ENCODE measurements at regions not wholly inside any gene's neighbourhood (a gene's known extent, or its start where the extent isn't known, plus 50 kb on each side); places are given as distances from the start of the nearest gene placed in this dataset.
A peak's percentile ranks its signal among the peaks of the same experiment; 100 is the strongest.

DNA sequence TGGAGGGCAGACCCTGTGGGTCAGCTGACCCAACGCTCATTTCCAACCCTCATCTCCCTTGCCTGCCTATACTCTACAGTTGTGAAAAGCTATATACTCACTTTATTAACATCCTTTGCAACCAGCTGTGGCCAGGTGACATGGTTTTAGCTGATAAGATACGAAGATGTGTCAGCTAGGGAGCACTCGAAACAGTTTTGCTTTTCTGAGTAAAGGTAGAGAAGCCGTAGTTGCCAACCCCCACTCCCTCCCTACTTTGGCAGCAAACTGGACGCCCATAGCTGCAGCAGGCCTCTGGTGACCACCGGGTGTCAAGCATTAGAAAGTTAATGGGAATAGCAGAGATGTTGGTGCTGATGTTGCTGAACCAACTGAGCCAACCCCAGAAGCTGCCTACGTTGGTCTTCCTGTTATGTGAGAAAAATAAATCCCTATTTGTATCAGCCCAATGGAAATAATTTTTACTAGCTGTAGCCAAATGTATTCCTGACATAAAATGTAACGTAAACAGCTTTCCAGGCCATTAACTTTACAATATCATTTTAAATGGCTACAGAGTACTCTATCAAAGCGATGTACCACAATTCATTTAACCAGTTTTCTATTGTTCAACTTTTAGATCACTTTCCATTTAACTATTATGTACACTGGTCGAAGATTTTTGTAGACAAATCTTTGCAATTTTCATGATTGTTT, 98.5 kb upstream of the TMCC3 start:
- no peak for ATAC-seq

DNA sequence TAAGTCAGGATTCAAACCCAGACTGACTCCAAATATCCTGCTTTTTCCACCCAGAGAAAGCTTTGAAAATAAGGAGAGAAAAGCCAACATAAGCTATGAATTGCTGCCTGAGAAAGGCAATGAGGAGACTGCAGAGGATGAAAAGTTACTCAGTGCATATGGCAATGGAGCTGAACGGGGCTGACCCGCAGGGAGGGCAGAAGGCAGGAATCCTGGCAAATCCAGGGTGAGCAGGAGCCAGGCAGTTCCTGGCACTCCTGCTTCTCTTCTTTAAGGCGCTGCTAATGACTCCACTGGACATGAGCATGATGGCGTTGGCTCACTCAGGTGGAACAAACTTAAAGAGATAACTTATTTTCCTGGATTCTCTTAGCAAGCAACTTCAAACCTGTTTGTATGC, 95.2 kb upstream of the TMCC3 start:
- ATAC-seq, result no peak

DNA sequence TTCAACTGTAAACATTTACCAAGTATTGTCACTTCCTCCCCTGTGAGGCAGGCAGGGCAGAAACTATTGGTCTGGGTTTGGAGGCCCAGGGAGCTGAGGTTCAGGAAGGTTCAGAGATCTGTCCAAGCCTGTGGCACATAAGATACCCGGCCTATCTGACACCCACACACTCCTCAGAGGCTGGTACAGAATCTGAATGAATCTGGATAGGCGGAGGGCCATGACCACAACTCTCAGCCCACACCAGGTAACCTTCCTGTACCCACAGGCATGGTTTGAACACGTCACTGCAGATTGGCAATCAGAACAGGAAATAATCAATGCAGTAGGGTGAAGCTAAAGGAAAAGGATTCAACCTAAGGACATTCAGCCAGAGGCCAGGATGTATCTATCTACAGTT, 92.8 kb upstream of the TMCC3 start:
- ATAC-seq, result peak; percentile 20

DNA sequence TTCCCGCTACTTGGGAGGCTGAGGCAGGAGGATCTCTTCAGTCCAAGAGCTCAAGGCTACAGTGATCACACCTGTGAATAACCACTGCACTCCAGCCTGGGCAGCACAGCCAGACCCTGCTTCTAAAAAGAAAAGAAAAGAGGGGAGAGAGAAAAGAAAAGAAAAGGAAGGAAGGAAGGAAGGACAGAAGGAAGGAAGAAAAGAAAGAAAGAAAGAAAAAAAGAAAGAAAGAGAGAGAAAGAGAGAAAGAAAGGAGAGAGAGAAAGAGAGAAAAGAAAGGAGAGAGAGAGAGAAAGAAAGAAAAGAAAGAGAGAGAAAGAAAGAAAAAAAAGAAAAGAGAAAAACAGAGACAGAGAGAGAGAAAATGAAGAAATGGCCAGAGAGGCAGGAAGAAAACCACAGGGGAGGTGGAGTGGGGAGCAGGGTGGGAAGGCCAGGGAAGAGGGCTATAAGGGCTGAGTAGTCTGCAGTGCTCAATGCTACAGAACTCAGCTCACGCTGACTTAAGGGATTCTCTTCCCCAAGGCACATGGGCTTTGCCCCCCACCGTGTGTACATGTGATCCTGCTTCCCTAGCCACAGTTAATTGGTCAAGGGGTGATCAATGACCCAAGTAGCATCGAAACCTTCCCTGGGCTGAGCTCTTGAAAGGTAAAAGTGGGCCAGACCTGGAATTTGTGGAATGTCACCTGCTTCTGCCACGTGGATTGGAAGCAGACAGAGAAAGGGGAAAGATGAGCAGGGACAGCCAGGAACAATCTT, 90.4 kb upstream of the TMCC3 start:
- no peak for ATAC-seq

DNA sequence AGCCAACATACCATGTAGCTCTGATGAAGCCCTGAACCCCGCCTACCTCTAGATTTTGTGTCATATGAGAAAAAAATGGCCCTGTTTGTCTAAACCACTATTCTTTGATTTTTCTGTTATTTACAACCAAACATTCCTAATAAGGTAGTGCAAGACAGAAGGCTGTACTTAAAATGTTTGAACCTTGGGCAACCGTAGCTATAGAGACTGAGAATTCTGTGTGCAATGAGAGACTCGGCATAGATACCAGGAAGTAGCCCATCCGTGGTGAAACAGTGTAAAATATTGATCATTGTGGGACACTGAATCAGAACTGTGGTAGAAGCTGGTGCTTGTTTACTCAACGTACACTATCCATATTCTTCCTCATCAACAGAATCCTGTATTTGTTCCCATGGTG, 86.5 kb upstream of the TMCC3 start:
- no peak for ATAC-seq

GRCh38 chr12:94736004-94736403, 85.6 kb upstream of the TMCC3 start:
- no peak for ATAC-seq

- no peak for ATAC-seq
Measured at GRCh38 chr12:94733727-94734126, 83.4 kb upstream of the TMCC3 start.

GRCh38 chr12:94732367-94732990, 82.1 kb upstream of the TMCC3 start:
- no peak for ATAC-seq

GRCh38 chr12:94731733-94732360, 81.5 kb upstream of the TMCC3 start:
- peak; percentile 78 for ATAC-seq

DNA sequence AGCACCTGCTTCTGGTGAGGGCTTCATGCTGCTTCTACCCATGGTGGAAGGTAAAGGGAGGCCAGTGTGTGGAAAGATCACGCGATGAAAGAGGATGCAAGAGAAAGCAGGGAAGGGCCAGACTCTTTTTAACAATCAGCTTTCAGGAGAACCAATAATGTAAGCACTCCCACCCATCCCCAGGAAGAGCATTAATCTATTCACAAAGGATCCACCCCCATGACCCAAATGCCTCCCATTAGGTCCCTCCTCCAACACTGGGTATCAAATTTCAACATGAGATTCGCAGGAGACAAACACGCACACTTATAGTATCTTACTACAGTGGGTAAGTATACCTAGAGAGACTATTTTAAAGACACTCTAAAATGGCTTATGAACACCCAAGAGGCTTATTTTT, 80.5 kb upstream of the TMCC3 start:
- ATAC-seq, result no peak

DNA sequence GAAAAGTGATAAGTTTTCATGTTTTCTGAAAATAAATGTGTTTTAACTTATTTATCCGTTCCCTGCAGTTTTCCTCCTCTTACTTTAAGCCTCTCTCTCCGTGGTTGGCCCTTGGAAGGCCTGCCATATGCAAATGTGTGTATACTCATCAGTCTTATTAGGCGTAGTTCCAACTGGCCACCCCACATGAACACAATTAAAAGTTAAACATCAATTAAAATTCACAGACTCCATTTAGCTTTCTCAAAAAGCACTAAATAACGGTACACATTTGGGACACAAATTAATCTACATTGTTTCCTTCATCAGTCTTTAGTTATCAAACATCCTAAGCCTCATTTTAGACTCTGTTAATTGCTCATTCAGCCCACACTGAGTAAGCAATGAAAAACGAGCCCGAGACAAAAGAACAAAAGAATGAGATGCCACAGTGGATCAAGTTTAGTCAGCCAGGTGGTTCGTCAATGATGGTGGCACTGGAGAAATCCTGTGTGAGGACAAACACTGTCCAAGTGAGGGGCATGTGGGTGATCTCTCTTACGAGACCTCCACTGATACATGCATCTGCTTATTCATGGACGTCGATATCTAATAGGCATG, 76.0 kb upstream of the TMCC3 start:
- ATAC-seq, result no peak

GRCh38 chr12:94725375-94726168, 75.2 kb upstream of the TMCC3 start:
- ATAC-seq, result peak; percentile 75

DNA sequence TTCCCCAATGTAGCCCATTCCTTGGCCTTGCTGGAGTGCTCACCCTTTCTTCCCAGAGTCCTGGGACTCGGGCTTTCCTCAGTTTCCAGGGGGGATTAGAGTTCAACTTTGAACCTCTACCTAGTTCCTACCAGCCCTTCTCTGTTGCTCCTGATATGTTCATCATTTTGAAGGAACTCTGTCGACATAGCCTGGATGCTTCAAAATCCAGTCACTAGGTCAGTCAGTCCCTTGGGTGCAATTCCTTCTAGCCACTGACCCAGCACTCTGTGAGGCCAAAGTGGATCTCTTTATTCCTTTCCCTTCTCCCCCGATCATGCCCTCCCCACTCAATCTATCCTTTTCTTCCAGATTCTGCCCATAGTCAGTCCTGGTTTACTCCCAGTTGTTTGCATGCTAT, 72.3 kb upstream of the TMCC3 start:
- no peak for ATAC-seq

DNA sequence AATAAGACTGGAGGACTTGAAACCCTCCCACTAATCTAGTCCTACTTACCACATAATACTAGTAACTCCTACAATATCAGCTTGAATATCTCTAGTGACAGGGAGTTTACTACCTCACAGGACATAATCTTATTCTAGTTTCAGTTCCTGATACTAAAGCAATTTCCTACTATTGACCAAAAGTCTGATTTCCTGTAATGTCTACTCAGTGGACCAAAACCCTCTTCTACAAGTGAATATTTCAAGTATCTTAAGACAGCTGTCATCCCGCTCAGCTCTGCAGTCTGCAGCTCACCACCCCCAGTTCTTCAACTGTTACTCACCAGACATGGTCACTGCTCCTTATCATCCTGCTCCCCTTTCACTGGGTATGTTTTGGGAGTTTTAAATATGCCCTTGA, 70.8 kb upstream of the TMCC3 start:
- peak; percentile 40 for ATAC-seq

- peak; percentile 53 for ATAC-seq
Measured at GRCh38 chr12:94718114-94718513, 67.8 kb upstream of the TMCC3 start.

DNA sequence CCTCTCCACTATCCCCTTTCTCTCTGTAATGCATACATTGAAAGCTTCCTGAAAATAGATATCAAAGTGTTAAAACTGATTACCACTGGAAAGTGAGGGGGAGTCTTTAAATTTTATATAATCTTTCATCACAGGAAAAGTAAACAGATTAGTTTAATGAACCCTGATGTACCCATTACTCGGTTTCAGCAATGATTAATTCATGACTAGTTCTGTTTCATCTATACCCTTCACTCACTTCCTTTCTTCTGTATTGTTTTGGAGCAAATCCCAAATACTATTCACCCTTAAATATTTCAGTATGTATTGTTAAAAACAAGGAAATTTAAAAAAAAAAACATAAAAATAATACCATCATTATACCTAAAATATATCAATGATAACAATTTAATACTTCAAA, 67.3 kb upstream of the TMCC3 start:
- no peak for ATAC-seq

GRCh38 chr12:94717108-94717507, 66.8 kb upstream of the TMCC3 start:
- ATAC-seq, result no peak

GRCh38 chr12:94716339-94716738, 66.0 kb upstream of the TMCC3 start:
- peak; percentile 58 for ATAC-seq

DNA sequence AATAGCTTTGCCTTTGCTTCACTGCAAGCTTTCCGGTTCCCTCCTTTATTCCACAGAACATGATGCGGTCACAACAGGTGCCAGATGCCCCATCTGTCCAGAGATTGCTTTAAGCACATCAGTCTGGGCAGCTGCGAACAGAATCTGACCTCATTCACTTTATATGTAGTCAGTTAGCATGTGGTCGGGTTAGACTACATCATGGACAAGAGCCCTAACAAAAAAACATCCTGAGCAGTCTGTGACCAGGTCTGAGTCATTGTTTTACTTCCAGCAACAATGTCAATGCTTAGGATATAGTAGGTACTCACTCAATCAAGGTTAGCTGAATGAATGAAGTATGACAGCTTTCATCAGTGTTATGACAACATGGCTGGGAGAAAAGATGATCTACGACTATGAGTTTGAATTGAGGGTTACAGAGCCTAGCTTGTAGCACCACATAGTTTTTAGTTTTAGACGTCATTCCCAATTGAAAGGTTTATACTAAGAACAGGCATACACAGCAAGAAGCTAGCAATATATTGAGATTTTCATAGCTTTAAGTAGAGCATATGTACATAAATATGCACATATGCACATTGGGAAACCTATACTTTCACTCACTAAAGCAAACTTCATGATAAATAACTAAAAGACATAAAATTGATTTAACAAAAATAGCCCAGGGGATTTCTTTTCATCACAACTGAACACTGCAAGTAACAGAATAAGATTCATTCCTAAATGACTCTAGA, 64.2 kb upstream of the TMCC3 start:
- ATAC-seq, result peak; percentile 77

DNA sequence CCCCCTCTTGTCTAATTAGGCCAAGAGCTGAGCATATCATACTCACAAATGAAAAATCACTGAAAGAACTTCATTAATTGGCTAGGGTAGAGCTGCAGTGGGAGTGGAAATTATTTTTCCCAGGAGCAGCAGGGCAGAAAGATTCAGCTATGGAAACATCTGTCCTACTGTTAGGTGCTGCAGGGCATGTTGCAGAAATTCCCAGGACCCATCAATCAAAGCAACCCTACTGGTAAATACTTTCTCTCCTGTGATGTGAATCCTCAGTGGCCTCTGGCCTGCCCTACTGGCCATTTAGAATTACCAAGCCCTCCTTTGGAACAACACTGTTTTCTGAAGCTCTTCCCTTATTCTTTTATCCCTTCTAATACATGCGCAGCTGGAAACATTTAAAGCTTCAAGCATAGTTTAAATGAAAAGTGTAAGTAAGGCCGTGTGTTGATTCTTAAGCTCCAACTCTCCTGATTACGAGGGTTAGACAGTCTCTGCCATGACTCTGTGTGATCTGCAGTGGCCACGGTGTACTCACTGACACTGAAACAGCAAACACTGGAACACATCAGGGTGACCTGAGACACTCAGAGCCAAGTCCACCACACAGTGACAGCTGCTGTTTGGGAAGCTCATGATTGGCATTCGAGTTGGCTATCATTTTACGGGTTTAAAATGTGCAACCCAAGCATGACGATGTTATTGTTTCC, 62.6 kb upstream of the TMCC3 start:
- no peak for ATAC-seq

- peak; percentile 22 for ATAC-seq
Measured at GRCh38 chr12:94710933-94711332, 60.6 kb upstream of the TMCC3 start.

All from esophagus mucosa (tissue), 1 donor.